GM23248 (cell line): ENCODE measurements at regions not wholly inside any gene's neighbourhood (a gene's known extent, or its start where the extent isn't known, plus 50 kb on each side); places are given as distances from the start of the nearest gene placed in this dataset.

Source experiments
- EZH2 ChIP-seq: fragments of 200-600 bp; sonication (generic); IDR thresholded peaks from 2 replicates; pipeline ENCODE4 v1.6.1; 2018; ENCODE audit warnings: antibody characterized with exemption, mild to moderate bottlenecking; ENCODE audit not compliant: insufficient read depth, poor library complexity, severe bottlenecking
- EZH2phosphoT487 ChIP-seq: fragments of 200-600 bp; sonication (generic); IDR thresholded peaks from 2 replicates; pipeline ENCODE4 v1.6.1; 2018; ENCODE audit warnings: antibody characterized with exemption, moderate library complexity, mild to moderate bottlenecking, low read depth; ENCODE audit not compliant: insufficient read depth

DNA sequence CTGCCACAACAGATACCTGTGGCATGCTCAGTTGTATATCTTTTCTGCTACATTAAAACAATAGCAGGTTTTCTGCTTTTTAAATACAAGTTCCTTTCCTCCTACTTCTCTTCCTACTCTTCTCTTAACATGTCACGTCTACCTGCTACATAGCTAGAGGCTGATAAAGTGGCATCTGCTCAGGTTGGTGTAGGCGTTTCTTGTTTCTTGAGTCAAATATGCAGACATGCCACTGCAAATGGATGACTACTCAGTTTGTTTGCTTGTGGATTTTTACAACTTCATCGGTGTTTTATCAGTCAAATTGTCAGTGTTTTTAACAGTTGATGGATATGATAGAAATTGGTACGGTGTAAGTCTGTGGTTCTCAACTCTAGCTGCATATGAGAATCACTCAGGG lies 525.7 kb downstream of the TLE4 start:
- TF ChIP-seq EZH2 (no peak), EZH2phosphoT487 (no peak)
